Stimulated activated CD4-positive, alpha-beta T cell treated with anti-CD3 and anti-CD28 coated beads, TNF-alpha, amount 100 ng/mL, for 1 hour (primary cell): ENCODE measurements at regions not wholly inside any gene's neighbourhood (a gene's known extent, or its start where the extent isn't known, plus 50 kb on each side); places are given as distances from the start of the nearest gene placed in this dataset.

ENCODE experiments used
- DNase-seq, 3 donors: peaks; one replicate each; pipeline ENCODE4 v3.0.0-alpha.2; 2020; ENCODE audit warnings: low read depth in 3 of 3, low spot score in 1 of 3

DNA sequence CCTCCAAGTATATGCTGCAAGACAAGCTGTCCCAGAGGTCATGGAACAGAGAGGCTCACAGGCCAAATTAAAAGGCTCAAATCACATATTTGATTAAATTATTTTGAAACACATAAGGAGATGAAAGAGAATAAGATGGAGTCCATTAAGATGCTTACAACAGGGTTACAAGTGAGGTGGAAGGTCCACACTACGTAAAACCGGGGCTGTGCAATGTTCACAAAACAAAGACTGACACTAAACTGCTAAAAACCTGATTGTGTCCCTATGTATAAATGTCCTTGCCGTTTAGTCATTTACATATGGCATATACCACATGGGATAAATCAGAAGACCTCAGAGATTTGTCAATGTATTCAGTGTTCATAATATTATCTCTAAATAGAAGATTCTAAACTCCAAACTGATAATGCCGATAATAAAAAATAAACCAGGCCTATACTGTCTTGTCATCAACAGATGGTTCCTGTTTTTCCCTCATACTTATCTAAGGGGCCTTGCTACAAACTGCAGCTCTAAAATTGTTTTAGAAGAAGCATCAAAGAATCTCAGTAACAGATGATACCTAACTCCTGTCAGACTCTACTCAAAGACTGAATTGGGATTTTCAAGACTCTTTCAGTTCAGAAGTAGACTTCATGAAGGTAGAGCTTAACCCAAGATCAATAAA is 51.8 kb upstream of the RIPOR2 start:
- DNase-seq = no peak

DNA sequence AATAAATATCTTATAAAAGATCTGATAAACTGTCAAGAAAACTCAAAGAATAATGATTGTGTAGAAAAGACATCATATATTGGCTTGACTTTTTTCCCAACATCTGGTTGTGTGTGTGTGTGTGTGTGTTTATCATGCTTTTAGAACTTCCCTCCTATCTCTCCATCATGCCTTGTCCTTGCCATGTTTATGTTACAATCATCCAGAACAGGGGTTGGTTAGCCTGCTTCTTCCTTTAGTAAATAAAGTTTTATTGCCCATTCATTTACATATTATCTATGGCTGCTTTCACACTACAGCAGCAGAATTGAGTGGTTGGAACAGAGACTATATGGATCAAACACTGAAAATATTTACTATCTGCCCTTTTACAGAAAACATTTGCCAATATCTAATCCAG is 52.8 kb upstream of the RIPOR2 start:
- DNase-seq = no peak

DNA sequence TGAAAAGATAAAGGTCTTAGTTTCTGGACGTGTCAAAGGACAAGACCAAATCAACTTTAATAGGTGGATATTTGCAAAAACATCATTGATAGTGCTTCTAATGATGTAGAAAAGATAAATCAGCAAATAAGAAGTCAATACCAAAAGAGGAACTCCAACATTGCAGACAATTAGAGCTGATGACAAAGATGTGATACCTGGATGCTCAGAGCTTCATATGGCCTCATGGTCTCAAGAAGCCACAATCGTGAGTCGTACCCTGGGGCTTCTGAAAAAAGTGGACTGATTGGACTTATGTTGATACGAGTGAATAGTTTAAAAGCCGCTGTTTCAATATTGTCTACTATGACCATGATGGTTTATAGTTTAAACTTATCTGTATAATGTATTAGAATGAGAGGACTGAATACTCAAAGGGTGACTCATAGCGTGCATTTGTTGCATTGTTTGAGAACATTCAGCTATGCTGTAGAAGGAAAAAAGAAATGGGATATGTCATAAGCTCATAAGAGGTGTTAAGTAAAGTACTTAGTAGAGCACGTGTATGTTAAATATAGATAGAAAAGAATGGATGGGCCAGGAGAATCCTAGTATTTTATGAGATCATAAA is 54.6 kb upstream of the RIPOR2 start:
- DNase-seq = no peak

DNA sequence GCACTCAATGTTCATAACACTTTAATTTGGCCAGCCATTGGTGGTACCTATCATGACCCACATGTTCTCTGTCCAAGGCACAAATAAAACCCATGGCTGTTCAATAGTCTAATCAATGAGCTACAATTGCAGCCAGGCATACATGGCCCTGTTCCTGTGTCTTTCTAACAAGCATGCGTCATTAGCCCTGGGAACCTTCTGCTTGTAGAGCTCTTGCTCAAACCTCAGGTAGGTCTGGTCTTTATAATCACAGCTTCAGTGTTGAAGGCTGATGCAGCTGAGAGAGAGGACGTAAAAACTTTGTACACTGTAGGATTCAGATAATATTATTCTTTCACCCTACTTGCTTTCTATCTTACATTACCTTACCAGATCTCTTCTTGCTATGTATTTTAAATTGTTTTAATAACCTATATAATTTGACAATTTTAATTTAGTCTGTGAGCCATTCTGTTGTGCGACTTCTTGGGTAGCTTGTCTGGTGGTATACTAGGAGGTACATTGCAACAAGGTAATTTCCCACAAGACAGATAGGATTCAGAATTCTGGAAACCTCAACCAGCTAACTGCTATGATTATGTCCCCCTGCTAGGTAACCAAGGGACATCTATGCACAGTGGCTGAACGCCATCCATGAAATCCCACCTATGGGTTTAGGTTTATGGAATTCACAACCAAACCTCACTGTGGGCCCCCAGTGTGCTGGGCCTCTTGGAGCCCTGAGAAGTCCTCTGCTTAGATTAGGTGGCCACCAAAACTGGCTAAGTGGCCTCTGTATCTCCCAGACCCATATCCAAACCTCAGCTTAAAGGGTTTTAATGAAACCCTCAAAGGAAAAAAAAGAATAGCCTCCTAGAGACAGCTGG is 55.4 kb upstream of the RIPOR2 start:
- no peak for DNase-seq

DNA sequence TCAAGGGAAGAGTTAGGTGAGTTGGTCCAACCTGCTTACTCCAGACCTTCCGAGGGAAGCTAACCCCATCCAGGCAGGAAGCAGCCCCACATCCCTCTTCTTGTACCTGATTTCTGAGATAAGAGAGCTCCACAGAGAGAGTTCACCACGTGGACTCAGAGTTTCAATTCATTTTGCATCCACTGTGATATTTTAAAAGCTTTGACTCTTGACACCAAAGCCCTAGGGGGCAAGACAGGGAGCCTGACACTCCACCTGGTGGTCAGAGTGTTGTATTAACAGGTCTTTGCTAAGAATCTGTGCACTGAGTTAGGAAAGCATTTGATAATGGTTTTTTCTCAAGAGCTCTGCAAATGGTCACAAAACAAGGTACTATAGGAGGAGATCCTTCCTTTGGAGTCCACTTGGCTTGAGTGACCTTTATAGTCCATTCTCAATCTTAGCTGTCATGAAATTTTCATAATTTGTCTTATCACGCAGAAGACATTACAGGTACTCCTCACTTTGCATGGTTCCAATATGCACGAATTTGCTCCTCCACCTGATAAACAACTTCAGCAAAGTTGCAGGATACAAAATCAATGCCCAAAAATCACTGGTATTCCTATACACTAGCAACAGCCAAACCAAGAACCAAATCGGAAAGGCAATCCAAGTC is 56.2 kb upstream of the RIPOR2 start:
- DNase-seq = peak; percentile 27 to 67 (median 56)

DNA sequence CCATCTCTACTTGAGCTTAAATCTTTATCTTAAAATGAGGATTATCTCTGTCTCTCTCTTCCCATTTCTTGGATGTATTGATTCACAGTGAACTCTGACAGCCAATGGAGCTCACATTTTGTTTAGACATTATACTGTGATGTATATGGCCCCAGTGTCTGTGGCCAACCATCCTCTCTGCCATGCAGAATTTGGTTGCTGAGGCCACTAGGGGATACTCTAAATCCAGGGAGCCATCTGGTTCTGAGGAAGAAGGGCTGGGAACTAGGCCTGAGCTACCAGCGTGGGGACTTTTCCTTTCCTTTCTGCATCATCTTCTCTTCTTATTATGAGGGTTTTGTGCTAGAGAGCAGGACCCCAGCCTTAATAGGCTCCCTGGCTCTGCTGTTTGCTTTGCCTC is 59.1 kb upstream of the RIPOR2 start:
- no peak for DNase-seq

DNA sequence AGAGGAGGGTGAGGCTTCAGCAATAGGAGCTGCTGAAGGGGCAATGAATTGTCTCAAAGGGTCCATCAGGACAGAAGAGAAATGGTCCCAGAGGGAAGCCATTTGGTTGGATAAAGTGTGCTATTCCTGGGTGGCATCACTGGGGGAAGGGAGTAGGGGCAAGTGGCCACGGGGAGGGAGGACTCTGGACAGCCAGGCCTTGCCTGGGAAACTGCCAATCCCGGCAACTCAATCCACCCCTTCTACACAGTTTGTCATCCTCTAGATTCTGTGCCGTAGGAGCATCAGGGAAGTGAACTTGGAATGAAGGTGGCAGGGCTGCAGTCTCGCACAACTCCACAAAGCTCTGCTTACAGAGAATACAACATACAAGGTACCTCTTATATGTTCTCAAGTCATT is 59.5 kb upstream of the RIPOR2 start:
- no peak for DNase-seq

DNA sequence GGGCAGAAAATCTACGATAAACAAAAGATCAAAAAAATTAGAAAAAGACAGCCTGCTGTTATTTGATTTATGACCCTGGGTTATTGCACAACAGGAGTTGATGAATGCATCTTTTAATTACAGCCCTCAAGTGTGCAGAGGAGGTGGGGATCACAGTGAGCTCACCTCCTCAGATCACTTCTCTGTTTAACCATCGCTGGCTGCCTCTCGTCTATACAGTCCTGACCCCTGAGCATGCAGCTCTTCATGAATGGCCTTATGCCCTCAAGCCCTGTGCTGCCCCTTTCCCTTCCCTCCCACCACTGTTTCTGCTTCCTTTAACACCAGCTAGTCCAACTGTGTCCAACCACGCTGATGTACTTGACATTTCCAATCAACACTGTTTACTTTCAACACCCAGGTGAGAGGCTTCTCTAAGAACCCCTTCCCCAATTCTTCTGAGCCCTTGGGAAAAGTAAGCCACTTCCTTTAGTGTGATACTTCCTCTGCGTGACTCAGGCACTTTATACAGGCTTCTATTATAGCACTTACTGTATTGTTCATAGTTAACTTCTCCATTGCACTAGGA is 60.6 kb upstream of the RIPOR2 start:
- DNase-seq = no peak

DNA sequence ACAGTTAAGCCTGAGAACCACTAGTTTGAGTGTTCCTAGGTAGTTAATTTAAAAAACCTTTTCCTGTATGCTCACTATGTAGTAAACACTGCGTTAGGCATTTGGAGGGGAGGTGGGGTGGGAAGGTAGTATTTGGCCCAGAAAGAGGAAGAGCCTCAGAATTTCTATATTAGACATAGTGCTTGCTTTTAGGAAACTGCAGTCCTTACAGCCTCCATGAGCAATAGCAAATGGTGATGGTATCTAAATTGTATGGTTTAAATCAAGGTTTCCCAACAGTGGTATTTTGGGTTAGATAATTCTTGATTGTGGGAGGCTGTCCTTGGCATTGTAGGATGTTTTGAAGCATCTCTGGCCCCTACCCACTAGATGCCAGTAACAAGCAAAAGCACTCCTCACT is 61.5 kb upstream of the RIPOR2 start:
- DNase-seq = no peak

DNA sequence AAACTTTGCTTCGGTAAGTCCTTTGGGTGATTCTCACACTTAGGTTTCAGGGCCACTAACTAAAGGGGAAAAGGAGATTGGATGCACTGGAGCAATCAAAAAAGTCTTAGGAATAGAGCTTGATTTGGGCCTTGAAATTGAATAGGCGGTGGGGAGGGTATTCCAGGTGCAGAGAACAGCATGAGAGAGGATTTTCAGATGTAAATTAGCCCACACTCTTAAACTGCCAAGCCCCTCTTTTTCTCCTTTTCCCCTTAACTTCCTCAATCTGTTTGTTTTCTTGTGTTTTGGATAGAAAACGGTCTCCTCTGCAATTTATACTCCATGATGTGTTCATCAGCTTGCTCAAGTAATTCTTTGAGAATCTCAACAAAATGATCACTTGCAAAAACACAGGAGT is 62.1 kb upstream of the RIPOR2 start:
- no peak for DNase-seq

DNA sequence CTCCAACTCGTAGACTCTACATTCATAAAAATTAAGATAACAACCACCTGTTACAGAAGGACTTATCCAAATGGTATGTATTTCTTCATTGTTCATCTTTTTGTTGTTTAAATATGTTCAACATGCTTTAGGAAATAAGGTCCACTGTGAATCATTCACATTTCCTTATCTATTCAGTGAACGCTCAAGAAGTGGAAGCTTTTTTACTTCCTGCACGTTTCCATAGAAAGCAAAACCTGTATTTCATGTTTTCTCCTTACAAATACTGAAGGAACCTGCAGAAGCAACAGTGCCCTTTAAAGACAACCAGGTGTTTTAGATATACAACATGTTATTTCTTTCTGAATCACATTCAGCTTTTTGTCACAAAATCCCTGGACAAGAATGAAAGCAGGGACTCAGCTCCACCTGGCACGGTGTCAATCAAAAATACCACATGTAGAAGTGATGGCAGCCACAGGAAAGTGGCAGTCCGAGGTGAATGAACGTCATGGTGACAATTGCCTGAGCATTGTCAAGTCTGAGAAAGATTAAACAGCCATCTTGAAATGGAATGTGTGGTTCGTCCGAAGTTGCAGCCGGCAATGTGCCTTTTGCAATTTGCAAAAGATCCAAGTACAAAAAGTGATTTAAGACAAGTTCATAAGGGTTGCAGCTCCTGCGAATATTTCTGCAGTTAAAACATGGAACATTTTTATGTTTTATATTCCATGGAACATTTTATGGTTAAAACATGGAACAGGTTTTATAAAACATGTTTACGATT is 66.7 kb upstream of the RIPOR2 start:
- no peak for DNase-seq

DNA sequence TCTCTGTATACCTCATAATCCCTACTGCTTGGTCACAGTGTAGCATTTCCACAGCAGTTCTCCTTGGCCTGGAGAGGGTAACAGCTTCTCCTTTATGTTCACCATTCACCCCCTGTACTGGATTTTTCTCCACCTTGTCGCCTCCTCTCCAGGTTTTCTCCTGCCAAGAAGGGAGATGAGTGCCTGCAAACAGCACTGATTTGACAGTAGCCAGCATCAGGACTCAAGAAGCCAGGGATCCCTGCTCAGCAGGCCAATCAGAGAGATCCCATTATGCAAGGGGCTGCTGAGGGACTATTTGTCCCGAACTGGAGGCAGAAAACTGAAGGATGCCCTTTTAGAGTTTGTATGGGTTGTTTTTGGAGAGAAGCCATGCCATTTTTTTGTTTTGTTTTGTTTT is 68.6 kb upstream of the RIPOR2 start:
- DNase-seq = no peak

DNA sequence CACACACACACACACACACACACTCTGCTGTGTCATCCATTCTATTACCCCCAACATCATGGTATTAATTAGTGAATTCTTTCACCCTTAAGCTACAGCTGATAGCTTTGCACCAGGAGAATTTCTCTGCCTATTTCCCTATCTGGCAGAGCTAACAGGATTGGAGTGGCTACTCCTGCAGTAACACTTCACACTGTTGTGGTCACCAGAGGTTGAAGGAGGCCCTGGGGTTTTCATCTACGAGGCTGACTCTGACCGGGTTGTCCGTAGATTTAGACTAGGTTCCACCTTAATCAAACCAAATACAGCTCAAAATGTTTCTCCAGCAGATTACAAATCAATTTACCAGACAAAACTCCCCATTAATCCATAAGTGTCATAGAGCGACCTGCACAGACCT is 69.2 kb upstream of the RIPOR2 start:
- DNase-seq = no peak

DNA sequence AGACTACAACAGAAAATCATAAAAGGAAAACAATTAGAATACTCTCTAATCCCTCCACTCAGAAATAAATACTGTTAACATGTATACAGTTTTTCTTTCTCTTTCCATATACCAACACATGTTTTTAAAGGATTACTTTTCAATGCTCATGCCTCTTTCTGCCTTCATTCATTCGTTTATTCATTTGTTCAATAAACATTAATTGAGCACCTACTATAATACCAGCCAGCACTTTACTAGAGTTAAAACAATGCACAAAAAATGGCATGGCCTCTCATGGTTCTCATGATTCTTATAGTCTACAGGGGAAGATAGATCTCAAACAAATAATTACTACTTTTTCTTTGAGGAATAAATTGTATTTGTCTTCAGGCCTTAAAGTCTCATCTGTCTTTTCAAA is 70.3 kb upstream of the RIPOR2 start:
- no peak for DNase-seq

DNA sequence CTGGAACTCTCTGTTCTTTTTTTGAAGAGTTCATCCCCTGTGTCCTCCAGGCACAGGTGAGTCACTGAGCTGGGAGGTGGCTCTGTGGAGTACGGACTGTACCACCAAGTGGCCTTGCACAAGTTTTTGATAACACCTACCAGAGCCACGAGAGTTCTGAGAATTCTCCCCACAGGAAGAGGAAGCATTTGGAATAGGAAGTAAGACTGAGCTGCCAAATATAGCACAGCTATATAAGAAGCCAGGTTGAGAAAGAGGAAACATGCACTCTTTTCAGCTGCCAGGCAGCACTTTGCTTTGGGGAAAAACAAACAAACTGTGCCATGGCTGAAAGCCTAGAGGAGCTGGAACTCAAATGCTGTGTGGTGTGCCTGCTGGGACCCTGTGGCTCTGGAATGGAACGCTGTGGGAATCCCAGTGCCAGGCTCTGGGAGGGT is 70.8 kb upstream of the RIPOR2 start:
- DNase-seq = no peak

DNA sequence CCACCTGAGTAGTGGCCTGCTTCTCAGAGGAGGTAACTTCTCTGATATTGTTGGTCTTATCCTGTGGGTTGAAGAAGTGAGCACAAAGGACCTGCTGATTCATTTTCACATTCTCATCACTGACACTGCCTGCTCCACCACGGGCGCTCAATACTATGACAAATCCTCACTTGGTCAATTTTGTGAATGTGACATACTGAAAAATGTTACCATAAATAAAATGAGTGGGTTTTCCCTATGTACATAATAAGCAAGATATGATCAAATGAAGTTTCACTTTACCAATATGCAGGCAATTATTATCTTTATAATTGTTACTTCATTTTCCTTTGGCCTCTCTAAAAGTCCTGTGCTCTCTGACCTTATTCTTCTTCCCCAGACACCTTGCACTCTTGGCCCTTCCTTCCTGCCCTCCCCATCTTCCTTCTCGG is 71.5 kb upstream of the RIPOR2 start:
- DNase-seq = no peak

DNA sequence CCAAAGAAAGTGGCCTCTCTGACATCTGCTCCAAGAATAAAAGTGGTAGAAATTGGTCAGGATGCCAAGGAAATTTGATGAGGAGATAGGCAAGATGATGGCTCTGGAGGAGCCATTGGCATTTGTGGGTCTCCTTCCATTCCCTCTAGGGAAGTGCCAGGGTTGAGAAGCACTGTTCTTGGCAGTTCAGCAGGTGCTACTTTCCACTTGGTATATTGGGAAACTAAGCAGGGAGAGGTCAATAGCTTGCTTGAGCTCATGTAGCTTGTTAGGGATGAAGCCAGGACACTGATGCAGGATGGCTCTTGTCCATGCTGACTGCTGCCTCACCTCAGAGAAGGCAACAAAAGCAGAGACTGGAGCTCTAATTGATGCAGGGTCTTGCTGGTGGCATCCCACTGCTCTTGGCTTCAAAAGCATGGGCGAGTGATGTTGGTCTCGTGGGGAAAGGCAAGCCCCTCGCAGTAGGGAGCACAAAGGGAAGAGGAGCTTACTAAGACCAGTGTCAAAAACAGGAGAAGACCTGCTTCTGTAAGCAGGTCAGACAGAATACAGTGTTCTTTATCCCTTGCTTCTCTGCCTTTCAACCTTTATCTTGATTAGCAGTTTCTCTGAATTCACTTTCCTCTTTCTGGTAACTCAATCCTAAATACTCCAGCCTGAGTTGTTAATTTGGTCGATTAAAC is 73.1 kb upstream of the RIPOR2 start:
- no peak for DNase-seq

DNA sequence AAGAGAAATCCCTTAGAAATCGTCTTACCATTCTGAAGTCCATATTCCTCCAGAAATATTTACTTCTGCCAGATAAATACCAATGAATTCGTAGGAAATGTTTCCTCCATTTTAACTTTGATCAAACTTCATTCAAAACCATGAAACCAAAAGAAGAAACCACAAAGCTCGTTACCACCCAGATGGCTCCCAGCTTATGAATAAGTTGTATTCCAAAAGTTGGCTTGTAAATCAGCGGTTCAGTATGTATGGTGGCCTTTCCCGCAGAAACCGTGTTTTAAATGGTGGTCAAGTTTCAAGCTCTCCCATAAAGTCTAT is 73.6 kb upstream of the RIPOR2 start:
- DNase-seq = no peak

DNA sequence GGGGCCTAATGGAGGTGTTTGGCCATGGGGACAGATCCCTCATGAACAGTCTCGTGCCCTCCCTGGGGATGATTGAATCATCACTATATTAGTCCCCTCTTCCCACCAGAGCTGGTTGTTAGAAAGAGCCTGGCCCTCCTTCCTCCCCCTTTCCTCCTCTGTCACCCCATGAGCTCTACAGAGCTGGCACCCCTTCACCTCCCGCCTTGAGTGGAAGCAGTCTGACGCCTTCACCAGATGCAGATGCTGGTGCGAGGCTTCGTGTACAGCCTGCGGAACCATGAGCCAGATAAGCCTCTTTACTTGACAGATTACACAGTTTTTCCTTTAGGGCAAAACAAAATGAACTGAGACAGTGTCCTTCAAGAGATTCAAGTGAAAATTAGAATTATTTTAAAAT is 74.4 kb upstream of the RIPOR2 start:
- DNase-seq = no peak

DNA sequence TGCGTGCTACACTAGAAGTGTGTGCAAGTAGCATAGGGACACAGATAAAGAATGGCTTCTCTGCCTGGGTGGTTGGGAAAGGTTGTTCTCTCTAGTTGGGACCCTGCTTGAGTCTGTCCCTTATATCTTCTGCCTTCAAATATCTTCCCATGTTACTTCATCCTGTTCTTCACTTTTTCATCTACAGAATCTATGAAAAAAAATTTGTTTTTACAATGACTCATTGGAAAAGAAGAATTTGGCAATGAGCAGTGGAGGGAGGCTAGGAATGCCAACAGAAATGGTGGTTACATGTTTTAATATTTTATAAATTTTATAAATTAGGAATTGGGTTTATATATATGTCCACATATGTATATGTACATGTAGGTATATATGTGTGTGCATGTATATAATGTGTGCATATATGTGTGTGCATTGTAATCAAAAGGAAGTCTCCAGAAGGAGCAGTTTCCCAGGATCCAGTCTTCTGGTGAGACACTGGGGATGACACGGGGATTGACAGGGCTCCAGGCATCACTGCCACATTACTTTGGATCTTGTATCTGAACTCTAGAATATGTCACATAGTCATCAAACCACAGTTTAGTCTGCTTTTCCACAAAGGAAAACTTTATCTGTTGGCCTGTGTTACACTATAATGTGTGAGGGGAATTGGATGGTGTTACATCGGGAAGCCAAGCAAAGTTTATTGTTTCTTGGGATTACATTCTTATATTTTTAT is 75.3 kb upstream of the RIPOR2 start:
- no peak for DNase-seq
